Hepatocyte (in vitro differentiated cells): ENCODE measurements at regions not wholly inside any gene's neighbourhood (a gene's known extent, or its start where the extent isn't known, plus 50 kb on each side); places are given as distances from the start of the nearest gene placed in this dataset.

Experiments used
- DNase-seq: peaks from one replicate; pipeline ENCODE4 v3.0.0-alpha.2; 2016; ENCODE audit warnings: low spot score
- H2AFZ ChIP-seq: fragments of 200-600 bp; sonication (generic); 2 replicates; pipeline ENCODE4 v1.6.0; 2016; ENCODE audit warnings: antibody characterized with exemption, mild to moderate bottlenecking
- H3K27ac ChIP-seq: fragments of 200-600 bp; sonication (generic); 2 replicates; pipeline ENCODE4 v1.5.1; 2016; ENCODE audit warnings: mild to moderate bottlenecking
- H3K27me3 ChIP-seq: fragments of 200-600 bp; sonication (generic); 2 replicates; pipeline ENCODE4 v1.6.1; 2016
- H3K36me3 ChIP-seq: fragments of 200-600 bp; sonication (generic); replicated peaks from 2 replicates; pipeline ENCODE4 v1.5.1; 2016; ENCODE audit warnings: low read depth; ENCODE audit not compliant: insufficient read depth
- H3K4me1 ChIP-seq: fragments of 200-600 bp; sonication (generic); 2 replicates; pipeline ENCODE4 v1.5.1; 2016; ENCODE audit warnings: mild to moderate bottlenecking, moderate library complexity; ENCODE audit not compliant: insufficient read depth
- H3K4me2 ChIP-seq: fragments of 200-600 bp; sonication (generic); 2 replicates; pipeline ENCODE4 v1.6.0; 2016
- H3K4me3 ChIP-seq: fragments of 200-600 bp; sonication (generic); 2 replicates; pipeline ENCODE4 v1.5.1; 2016; ENCODE audit warnings: mild to moderate bottlenecking
- H3K79me2 ChIP-seq: fragments of 200-600 bp; sonication (generic); 2 replicates; pipeline ENCODE4 v1.6.0; 2017; ENCODE audit warnings: mild to moderate bottlenecking
- H3K9me2 ChIP-seq: fragments of 200-600 bp; sonication (generic); replicated peaks from 2 replicates; pipeline ENCODE4 v1.6.0; 2017; ENCODE audit warnings: mild to moderate bottlenecking; ENCODE audit not compliant: insufficient read depth
- H3K9me3 ChIP-seq: fragments of 200-600 bp; sonication (generic); 2 replicates; pipeline ENCODE4 v1.5.1; 2016; ENCODE audit warnings: low read depth, mild to moderate bottlenecking
- H4K20me1 ChIP-seq: fragments of 200-600 bp; sonication (generic); 2 replicates; pipeline ENCODE4 v1.6.0; 2016; ENCODE audit warnings: mild to moderate bottlenecking; ENCODE audit not compliant: insufficient read depth, poor library complexity, severe bottlenecking
- CTCF ChIP-seq: fragments of 200-600 bp; sonication (generic); IDR thresholded peaks from 2 replicates; pipeline ENCODE4 v1.5.1; 2016; ENCODE audit warnings: antibody characterized with exemption, mild to moderate bottlenecking; ENCODE audit not compliant: poor library complexity
- EZH2 ChIP-seq: fragments of 200-600 bp; sonication (generic); IDR thresholded peaks from 2 replicates; pipeline ENCODE4 v1.6.1; 2016; ENCODE audit warnings: antibody characterized with exemption, mild to moderate bottlenecking, borderline replicate concordance
- EZH2phosphoT487 ChIP-seq: fragments of 200-600 bp; sonication (generic); IDR thresholded peaks from one replicate; pipeline ENCODE4 v1.6.1; 2018; ENCODE audit warnings: antibody characterized with exemption, mild to moderate bottlenecking, low read depth, moderate library complexity; ENCODE audit not compliant: unreplicated experiment, severe bottlenecking
- WGBS: methylation state at CpG from one replicate; pipeline ENCODE4 v1.1.6; 2016; ENCODE audit warnings: low lambda C conversion rate; ENCODE audit errors: missing lambda C conversion rate; 5-methylcytosine and 5-hydroxymethylcytosine counted together

GRCh38 chr20:19924255-19924654 is 92.9 kb upstream of the NAA20 start:
- H3K4me2 ChIP-seq = no peak overlapping the region
- peak; percentile 22 for DNase-seq
- no peaks in the 10 kb centered on the region for H3K36me3 ChIP-seq
- no peak overlapping the region for H3K4me3 ChIP-seq
- no peaks in the 10 kb centered on the region for H4K20me1 ChIP-seq
- H3K4me1 ChIP-seq = peaks cover 3% of the 10 kb centered on the region
- no peak overlapping the region for H3K27ac ChIP-seq
- H2AFZ ChIP-seq = no peak overlapping the region
- TF ChIP-seq CTCF (no peak), EZH2 (no peak)
- no peaks in the 10 kb centered on the region for H3K9me2 ChIP-seq
- no peaks in the 10 kb centered on the region for H3K9me3 ChIP-seq
- H3K79me2 ChIP-seq = no peaks in the 10 kb centered on the region
- H3K27me3 ChIP-seq = no peaks in the 10 kb centered on the region
- 61% methylated on average over 3 of the region's 5 CpGs for WGBS

DNA sequence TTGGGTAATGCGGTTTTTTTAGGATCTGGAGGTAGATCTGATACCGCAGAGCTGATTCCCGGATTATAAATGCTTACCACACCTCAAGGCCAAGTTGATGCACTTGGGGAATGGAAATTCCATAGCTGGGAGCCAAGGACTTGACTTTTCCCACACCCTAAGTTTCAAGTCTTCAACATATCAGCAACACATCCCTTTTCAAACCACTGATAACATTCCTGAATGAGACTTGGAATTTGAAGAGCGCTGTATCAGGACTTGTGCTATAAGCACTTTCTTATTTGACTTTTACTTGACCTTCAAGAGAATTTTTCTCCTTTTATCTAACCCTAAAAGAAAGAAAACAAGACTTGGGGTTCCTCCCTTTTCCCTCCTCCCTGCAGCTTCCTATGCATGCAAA is 90.6 kb upstream of the NAA20 start:
- Histone ChIP-seq H3K36me3 (no peaks in the 10 kb centered on the region), H3K27ac (no peak overlapping the region), H3K4me2 (no peak overlapping the region), H3K9me3 (no peaks in the 10 kb centered on the region), H4K20me1 (no peaks in the 10 kb centered on the region), H3K4me1 (no peaks in the 10 kb centered on the region), H3K79me2 (peaks cover 2% of the 10 kb centered on the region), H3K4me3 (no peak overlapping the region), H2AFZ (no peak overlapping the region), H3K27me3 (no peaks in the 10 kb centered on the region), H3K9me2 (no peaks in the 10 kb centered on the region)
- WGBS = 82% methylated on average over 3 of the region's 4 CpGs
- TF ChIP-seq EZH2phosphoT487 (no peak), CTCF (no peak), EZH2 (no peak)
- no peak for DNase-seq

- peaks cover 6% of the 10 kb centered on the region for H3K79me2 ChIP-seq
- H3K4me3 ChIP-seq = no peak overlapping the region
- H4K20me1 ChIP-seq = no peaks in the 10 kb centered on the region
- H3K4me1 ChIP-seq = no peaks in the 10 kb centered on the region
- H3K9me3 ChIP-seq = no peaks in the 10 kb centered on the region
- H3K27me3 ChIP-seq = no peaks in the 10 kb centered on the region
- no peak overlapping the region for H2AFZ ChIP-seq
- no peak for DNase-seq
- H3K36me3 ChIP-seq = no peaks in the 10 kb centered on the region
- TF ChIP-seq CTCF (no peak), EZH2 (no peak)
- H3K4me2 ChIP-seq = no peak overlapping the region
- WGBS = 90% methylated on average over 9 of the region's 9 CpGs
- H3K27ac ChIP-seq = no peak overlapping the region
- no peaks in the 10 kb centered on the region for H3K9me2 ChIP-seq
These were observed 88.7 kb upstream of the NAA20 start for GRCh38 chr20:19928328-19929011.

DNA sequence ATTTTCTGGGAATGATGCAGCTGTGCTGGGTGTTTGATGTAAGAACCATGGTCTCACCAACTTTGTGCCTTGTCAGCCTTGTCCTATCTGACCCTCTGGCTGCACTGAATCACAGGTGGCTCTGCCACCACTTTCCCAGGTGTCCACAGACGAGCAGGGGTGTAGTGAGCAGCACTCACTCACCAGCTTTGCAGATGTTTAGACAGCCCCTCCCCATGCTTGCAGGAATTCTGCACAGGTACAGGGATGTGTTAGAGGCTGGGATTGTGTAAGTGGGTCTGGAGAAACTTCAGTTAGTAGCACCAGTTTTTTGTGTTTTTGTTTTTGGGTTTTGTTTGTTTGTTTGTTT is 88.2 kb upstream of the NAA20 start:
- WGBS = 96% methylated on average over 1 of the region's 1 CpG
- H3K4me3 ChIP-seq = no peak overlapping the region
- no peaks in the 10 kb centered on the region for H3K27me3 ChIP-seq
- H3K36me3 ChIP-seq = no peaks in the 10 kb centered on the region
- H3K4me2 ChIP-seq = no peak overlapping the region
- H3K27ac ChIP-seq = no peak overlapping the region
- H4K20me1 ChIP-seq = no peaks in the 10 kb centered on the region
- no peak overlapping the region for H2AFZ ChIP-seq
- no peak for DNase-seq
- TF ChIP-seq EZH2phosphoT487 (no peak), CTCF (no peak), EZH2 (no peak)
- H3K4me1 ChIP-seq = no peaks in the 10 kb centered on the region
- H3K9me3 ChIP-seq = no peaks in the 10 kb centered on the region
- no peaks in the 10 kb centered on the region for H3K9me2 ChIP-seq
- H3K79me2 ChIP-seq = peaks cover 6% of the 10 kb centered on the region
